ENCODE measurements at regions not wholly inside any gene's neighbourhood (a gene's known extent, or its start where the extent isn't known, plus 50 kb on each side); places are given as distances from the start of the nearest gene placed in this dataset.

DNA sequence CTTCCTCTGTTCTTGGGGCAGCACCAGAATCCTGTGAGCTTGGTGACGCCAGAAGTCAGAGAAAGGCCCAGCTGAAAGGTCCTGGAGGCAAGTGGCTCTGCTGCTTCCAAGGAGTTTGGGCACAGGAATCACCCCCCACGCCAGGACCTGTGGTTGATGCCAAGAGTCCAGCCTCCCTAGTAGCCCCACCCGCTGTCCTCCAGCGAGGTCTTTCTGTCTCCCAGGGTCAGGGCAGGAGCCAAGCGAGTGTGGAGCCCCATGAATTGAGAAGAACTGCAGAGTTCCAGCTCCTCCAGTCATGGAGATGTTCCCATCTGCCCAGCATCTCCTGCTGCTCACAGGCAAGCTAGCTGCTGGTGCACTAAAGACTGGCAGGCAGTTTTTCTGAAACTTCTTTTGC lies 631.7 kb upstream of the MGMT start:
- H3K27ac Mint-ChIP-seq = no peak overlapping the region
- H3K4me3 Mint-ChIP-seq = no peak overlapping the region
- H3K9me3 Mint-ChIP-seq = no peaks in the 10 kb centered on the region
- no peaks in the 10 kb centered on the region for H3K36me3 Mint-ChIP-seq (ENCODE audit: low read depth)
- peaks cover 26% of the 10 kb centered on the region for H3K27me3 Mint-ChIP-seq (ENCODE audit: low read depth, poor library complexity)
- H3K4me1 Mint-ChIP-seq = no peaks in the 10 kb centered on the region
- DNase-seq = no peak
- no peak for TF ChIP-seq CTCF (IDR thresholded peaks at IDR 0.05)

- Mint-ChIP-seq H3K4me1 (no peaks in the 10 kb centered on the region), H3K9me3 (no peaks in the 10 kb centered on the region), H3K27me3 (ENCODE audit: low read depth, poor library complexity) (peaks cover 28% of the 10 kb centered on the region), H3K27ac (no peak overlapping the region), H3K36me3 (ENCODE audit: low read depth) (no peaks in the 10 kb centered on the region), H3K4me3 (no peak overlapping the region)
- DNase-seq = no peak
- no peak for TF ChIP-seq CTCF (IDR thresholded peaks at IDR 0.05)
Observed at GRCh38 chr10:128837478-128837877, 629.6 kb upstream of the MGMT start.

GRCh38 chr10:128839134-128839533 lies 627.9 kb upstream of the MGMT start:
- Mint-ChIP-seq H3K4me1 (no peaks in the 10 kb centered on the region), H3K27ac (peak overlapping the region; percentile 15), H3K36me3 (ENCODE audit: low read depth) (no peaks in the 10 kb centered on the region), H3K9me3 (no peaks in the 10 kb centered on the region), H3K27me3 (ENCODE audit: low read depth, poor library complexity) (peaks cover 19% of the 10 kb centered on the region), H3K4me3 (no peak overlapping the region)
- TF ChIP-seq CTCF (IDR thresholded peaks at IDR 0.05) = no peak
- DNase-seq = no peak

DNA sequence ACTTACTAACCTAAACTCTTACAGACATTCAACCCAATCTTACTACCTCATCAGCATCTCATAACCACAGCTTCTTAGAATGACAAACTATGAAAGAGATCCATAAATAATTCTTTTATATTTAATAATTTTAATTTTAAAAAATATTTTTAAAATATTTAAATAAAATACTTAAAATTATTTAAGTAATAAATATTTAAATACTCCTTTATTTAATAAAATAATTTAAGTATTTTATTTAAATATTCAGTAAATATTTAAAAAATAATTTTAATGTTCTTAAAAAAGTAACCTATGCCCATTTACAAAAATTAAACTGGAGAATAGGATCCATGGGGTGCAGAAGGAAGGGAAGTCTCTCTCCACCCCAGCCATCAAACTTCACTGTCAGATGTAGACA lies 627.3 kb upstream of the MGMT start:
- H3K27ac Mint-ChIP-seq = no peak overlapping the region

GRCh38 chr10:128843972-128844371 lies 623.1 kb upstream of the MGMT start:
- Mint-ChIP-seq H3K4me3 (no peak overlapping the region), H3K27me3 (ENCODE audit: low read depth, poor library complexity) (peaks cover 5% of the 10 kb centered on the region), H3K4me1 (no peaks in the 10 kb centered on the region), H3K36me3 (ENCODE audit: low read depth) (no peaks in the 10 kb centered on the region), H3K27ac (no peak overlapping the region), H3K9me3 (no peaks in the 10 kb centered on the region)
- DNase-seq = no peak
- TF ChIP-seq CTCF (IDR thresholded peaks at IDR 0.05) = peak; percentile 27

More for the DNA sequence above, 627.3 kb upstream of the MGMT start:
- Mint-ChIP-seq H3K27me3 (ENCODE audit: low read depth, poor library complexity) (peaks cover 19% of the 10 kb centered on the region), H3K36me3 (ENCODE audit: low read depth) (no peaks in the 10 kb centered on the region), H3K9me3 (no peaks in the 10 kb centered on the region), H3K4me3 (no peak overlapping the region), H3K4me1 (no peaks in the 10 kb centered on the region)
- DNase-seq = no peak
- TF ChIP-seq CTCF (IDR thresholded peaks at IDR 0.05) = no peak

DNA sequence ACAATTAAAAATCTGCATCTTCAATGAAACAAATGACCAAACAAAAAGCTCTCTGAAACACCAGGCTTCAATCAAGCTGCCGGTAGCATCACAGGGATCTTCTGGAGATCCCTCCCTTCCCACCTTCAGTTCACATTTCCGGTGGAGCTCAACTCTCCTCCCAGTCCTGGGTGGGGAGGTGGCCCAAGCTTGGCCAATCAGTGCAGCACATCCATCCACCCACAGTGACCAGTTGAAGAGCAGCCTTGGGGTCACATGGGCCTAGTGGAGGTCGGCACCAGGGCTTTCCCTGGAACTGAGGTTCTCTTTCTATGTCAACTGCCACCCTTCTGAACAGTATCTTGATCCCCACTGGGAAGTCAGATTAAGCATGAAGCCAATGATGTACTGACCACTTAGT lies 620.1 kb upstream of the MGMT start:
- Mint-ChIP-seq H3K9me3 (no peaks in the 10 kb centered on the region), H3K4me3 (no peak overlapping the region), H3K27ac (no peak overlapping the region), H3K27me3 (ENCODE audit: low read depth, poor library complexity) (peaks cover 16% of the 10 kb centered on the region), H3K4me1 (no peaks in the 10 kb centered on the region), H3K36me3 (ENCODE audit: low read depth) (no peaks in the 10 kb centered on the region)
- no peak for DNase-seq
- TF ChIP-seq CTCF (IDR thresholded peaks at IDR 0.05) = no peak
